NK-92 treated with Interleukin-12 subunit alpha and Interleukin-12 subunit beta, amount 100 ng/mL, for 24 hours (cell line): ENCODE measurements at regions not wholly inside any gene's neighbourhood (a gene's known extent, or its start where the extent isn't known, plus 50 kb on each side); places are given as distances from the start of the nearest gene placed in this dataset.

Source experiments
- DNase-seq: peaks from one replicate; lab custom pipeline; 2025; lab: John Stamatoyannopoulos, UW

- no peak for DNase-seq
Measured at GRCh38 chr10:1873661-1874315, 136.5 kb upstream of the ADARB2 start.

- DNase-seq: no peak
Measured at GRCh38 chr10:1872151-1872726, 134.9 kb upstream of the ADARB2 start.

GRCh38 chr10:1870491-1870890 is 133.2 kb upstream of the ADARB2 start:
- no peak for DNase-seq

GRCh38 chr10:1869861-1870260 is 132.5 kb upstream of the ADARB2 start:
- no peak for DNase-seq

GRCh38 chr10:1860351-1860750 is 123.0 kb upstream of the ADARB2 start:
- no peak for DNase-seq

- no peak for DNase-seq
Measured at GRCh38 chr10:1858547-1858946, 121.2 kb upstream of the ADARB2 start.

- DNase-seq: no peak
Measured at GRCh38 chr10:1858048-1858447, 120.7 kb upstream of the ADARB2 start.

- no peak for DNase-seq
Measured at GRCh38 chr10:1855911-1856310, 118.6 kb upstream of the ADARB2 start.

GRCh38 chr10:1854271-1854670 is 116.9 kb upstream of the ADARB2 start:
- DNase-seq: no peak

- no peak for DNase-seq
Measured at GRCh38 chr10:1853801-1854200, 116.5 kb upstream of the ADARB2 start.

- DNase-seq: no peak
Measured at GRCh38 chr10:1852841-1853240, 115.5 kb upstream of the ADARB2 start.

GRCh38 chr10:1851762-1852161 is 114.4 kb upstream of the ADARB2 start:
- DNase-seq: no peak

GRCh38 chr10:1850971-1851527 is 113.7 kb upstream of the ADARB2 start:
- no peak for DNase-seq

- no peak for DNase-seq
Measured at GRCh38 chr10:1847361-1847760, 110.0 kb upstream of the ADARB2 start.

- DNase-seq: no peak
Measured at GRCh38 chr10:1846032-1846431, 108.7 kb upstream of the ADARB2 start.

GRCh38 chr10:1841759-1842158 is 104.4 kb upstream of the ADARB2 start:
- no peak for DNase-seq

GRCh38 chr10:1829712-1830111 is 92.4 kb upstream of the ADARB2 start:
- DNase-seq: no peak

- DNase-seq: no peak
Measured at GRCh38 chr10:1824928-1825327, 87.6 kb upstream of the ADARB2 start.

GRCh38 chr10:1814556-1814955 is 77.2 kb upstream of the ADARB2 start:
- no peak for DNase-seq

GRCh38 chr10:1809139-1809741 is 71.9 kb upstream of the ADARB2 start:
- DNase-seq: no peak

- no peak for DNase-seq
Measured at GRCh38 chr10:1807924-1808323, 70.6 kb upstream of the ADARB2 start.

- DNase-seq: no peak
Measured at GRCh38 chr10:1807196-1807595, 69.9 kb upstream of the ADARB2 start.

GRCh38 chr10:1802413-1802812 is 65.1 kb upstream of the ADARB2 start:
- DNase-seq: no peak
